Uterus (tissue), 2 donors: ENCODE measurements at regions not wholly inside any gene's neighbourhood (a gene's known extent, or its start where the extent isn't known, plus 50 kb on each side); places are given as distances from the start of the nearest gene placed in this dataset.

Experiments
- CTCF ChIP-seq, 4 experiments: fragments of 200-600 bp in 2 of 4; fragments of 450-650 bp in 2 of 4; sonication (generic) in 2 of 4; IDR thresholded peaks; one replicate each; pipeline ENCODE4 v1.5.1; 2016 to 2019; ENCODE audit warnings: antibody characterized with exemption in 4 of 4, mild to moderate bottlenecking in 2 of 4, moderate library complexity in 1 of 4
- POLR2A ChIP-seq, 2 donors: fragments of 450-650 bp; IDR thresholded peaks; one replicate each; pipeline ENCODE4 v1.6.1; 2016; ENCODE audit warnings: antibody characterized with exemption in 2 of 2, mild to moderate bottlenecking in 1 of 2, moderate library complexity in 1 of 2

GRCh38 chr10:29102233-29102632 lies 186.6 kb upstream of the LYZL1 start:
- TF ChIP-seq CTCF (IDR thresholded peaks at IDR 0.05) (no peak), POLR2A (IDR thresholded peaks at IDR 0.05) (no peak)
